ENCODE measurements at regions not wholly inside any gene's neighbourhood (a gene's known extent, or its start where the extent isn't known, plus 50 kb on each side); places are given as distances from the start of the nearest gene placed in this dataset.

- no peak for DNase-seq (ENCODE audit: low spot score)
Measured at GRCh38 chr2:126389446-126389845, 266.5 kb upstream of the GYPC start.

DNA sequence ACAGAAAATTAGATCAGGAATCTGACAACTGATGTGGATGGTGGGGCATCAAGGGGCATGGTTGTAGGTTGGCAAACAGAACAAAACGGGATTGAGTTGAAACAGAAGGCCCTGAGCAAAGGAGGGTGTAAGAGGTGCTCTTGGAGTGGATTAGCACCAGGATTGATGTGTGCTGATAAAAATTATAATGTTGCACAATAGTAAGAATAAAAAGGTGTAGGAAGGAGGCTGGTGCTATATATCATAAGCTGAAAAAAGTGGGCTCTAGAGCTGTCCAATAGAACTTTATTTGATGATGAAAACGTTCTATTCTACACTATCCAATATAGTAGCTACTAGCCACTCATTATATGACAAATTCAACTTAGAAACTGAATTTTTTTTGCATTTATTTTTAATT lies 263.1 kb upstream of the GYPC start:
- no peak for DNase-seq (ENCODE audit: low spot score)

DNA sequence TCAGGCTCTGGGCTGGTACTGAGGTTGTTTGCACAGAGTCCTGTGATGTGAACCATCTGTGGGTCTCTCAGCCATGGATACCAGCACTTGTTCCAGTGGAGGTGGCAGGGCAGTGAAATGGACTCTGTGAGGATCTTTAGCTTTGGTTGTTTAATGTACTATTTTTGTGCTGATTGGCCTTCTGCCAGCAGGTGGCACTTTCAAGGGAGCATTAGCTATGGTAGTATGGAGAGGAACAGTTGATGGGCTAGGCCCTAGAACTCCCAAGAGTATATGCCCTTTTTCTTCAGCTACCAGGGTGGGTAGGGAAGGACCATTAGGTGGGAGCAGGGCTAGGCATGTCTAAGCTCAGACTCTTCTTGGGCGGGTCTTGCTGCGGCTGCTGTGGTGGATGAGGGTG lies 257.0 kb upstream of the GYPC start:
- no peak for DNase-seq (ENCODE audit: low spot score)

GRCh38 chr2:126403039-126403628 lies 252.8 kb upstream of the GYPC start:
- DNase-seq (ENCODE audit: low spot score): no peak

- no peak for DNase-seq (ENCODE audit: low spot score)
Measured at GRCh38 chr2:126406267-126406666, 249.7 kb upstream of the GYPC start.

DNA sequence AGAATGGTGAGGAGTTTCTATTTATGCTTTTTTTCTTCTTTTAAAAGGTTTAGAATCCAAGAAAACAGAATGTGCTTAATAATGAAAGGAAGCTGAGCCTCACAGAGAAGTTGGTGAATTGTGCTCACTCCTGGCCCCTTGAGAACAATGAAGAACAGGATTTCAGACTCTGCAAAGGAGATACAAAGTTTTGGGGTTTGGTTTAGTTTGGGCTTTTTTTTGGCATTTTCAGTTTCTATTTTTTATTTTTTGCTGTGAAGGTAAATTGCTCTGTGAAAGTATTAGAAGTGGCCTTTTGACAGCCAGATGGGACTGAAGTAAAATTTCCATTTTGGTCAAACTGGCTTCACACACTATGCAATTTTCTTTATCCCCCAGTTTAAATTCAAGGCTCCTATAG lies 247.3 kb upstream of the GYPC start:
- no peak for DNase-seq (ENCODE audit: low spot score)

DNA sequence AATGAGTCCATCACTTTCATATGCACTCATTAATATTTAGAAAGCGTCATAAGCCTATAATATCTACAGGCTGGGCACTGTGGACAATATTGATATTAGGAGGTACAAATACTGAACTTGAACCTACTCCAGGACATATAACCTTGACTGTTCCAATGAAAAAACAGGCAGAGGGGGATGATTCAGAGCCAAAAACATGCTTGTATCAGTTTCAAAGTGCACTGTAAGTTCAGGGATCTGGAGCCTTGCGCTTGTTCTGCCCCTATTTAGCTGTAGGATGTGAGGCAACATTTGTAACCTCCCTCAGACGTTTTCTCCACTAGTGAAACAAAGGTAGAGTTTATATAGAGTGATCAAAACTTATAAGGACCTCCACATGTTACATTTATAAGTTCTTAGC lies 246.1 kb upstream of the GYPC start:
- no peak for DNase-seq (ENCODE audit: low spot score)

DNA sequence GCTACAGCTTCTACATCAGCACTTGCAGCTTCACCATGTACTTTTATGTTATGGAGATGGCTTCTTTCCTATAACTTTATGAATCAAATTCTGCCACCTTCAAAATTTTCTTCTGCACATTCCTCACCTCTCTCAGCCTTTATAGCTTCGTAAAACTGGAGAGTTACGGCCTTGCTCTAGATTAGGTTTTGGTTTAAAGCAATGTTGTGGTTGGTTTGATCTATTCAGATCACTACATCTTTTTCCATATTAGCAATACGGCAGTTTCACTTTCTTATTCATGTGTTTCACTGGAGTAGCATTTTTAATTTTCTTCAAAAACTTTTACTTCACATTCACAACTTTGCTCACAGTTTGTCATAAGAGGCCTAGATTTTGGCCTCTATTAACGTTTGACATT lies 242.9 kb upstream of the GYPC start:
- no peak for DNase-seq (ENCODE audit: low spot score)

- no peak for DNase-seq (ENCODE audit: low spot score)
Measured at GRCh38 chr2:126419403-126419802, 236.6 kb upstream of the GYPC start.

- DNase-seq (ENCODE audit: low spot score): no peak
Measured at GRCh38 chr2:126425943-126426342, 230.0 kb upstream of the GYPC start.

DNA sequence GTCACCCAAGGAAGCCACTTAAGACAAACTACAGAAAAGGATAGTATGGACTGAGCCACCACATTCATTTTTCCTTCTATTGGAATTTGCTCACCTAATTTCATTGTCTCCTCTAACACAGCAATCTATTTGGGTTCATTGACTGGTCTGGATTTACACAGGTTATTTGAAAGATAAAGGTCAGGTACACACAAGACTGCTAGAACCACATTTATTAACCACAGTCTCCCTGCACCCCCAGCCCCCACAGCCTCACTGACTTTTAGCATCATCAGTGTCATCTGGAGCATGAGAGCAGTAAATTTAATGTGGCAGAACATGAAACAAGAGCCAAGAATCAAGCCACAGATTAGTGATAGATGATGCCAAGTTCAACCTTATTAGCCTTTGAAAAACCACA lies 226.9 kb upstream of the GYPC start:
- no peak for DNase-seq (ENCODE audit: low spot score)

DNA sequence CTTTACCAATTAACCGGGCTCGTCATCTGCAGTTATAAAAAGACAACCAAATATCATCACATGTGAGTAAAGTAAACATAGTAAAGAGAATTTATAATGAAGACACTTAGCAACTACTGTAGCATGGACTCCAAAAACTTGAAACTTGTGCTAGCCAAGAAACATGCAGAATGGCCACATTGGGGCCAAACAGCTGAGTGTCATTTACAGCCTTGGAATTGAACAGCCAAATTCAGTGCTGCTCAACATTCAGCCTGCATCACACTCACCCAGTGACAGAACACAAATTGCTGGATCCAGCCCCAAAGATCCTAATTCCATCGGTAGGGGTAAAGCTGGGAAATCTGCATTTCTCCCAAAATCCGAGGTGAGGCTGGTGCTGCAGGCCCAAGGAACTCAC lies 224.8 kb upstream of the GYPC start:
- no peak for DNase-seq (ENCODE audit: low spot score)

DNA sequence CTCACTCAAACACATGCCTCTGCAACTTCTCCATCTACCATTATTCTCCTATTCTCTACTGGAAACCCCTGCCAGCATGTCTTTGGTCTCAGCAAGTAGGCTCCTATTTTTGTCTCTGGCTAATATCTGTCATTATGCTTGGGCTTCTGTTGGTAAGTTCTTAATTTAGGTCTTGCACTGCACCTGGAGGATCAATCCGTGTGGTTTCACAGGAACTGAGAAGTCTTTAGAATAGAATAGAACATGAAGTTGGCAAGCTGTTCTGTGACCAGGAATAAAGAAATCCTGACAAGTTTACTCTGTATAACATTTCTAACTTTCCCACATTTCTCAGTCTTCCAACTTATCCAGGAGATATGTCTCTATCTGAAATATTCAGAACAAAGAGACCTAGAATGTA lies 219.5 kb upstream of the GYPC start:
- no peak for DNase-seq (ENCODE audit: low spot score)

GRCh38 chr2:126437016-126437415 lies 218.9 kb upstream of the GYPC start:
- no peak for DNase-seq (ENCODE audit: low spot score)

- DNase-seq (ENCODE audit: low spot score): no peak
Measured at GRCh38 chr2:126444512-126444911, 211.4 kb upstream of the GYPC start.

DNA sequence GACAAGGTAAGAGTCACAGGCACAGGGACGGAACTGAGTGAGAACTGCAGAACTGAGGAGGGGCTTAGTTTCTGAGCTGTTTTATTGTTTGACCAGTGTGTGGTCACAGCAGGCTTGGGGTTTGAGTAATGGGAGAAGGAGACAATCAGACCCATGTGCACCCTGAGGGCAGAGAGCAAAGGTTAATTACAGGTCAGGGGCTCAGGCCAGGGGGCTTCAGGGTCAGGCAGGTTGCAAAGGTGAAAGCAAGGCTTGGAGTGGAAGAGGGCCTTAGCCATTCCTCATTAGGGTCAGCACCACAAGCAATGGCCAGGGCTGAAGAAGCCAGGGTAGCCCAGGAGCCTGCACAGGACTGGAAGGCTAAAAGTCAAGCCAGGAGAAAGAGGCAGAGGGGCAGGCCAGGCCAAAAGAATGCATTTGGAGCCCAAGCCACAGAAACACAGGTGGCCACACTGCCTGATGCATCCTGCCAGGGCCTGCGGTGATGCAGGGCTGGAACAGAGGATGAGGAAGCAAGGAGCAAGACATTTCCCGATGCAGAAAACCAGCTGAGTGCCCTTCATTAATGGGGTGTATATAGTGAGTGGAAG lies 209.8 kb upstream of the GYPC start:
- DNase-seq (ENCODE audit: low spot score): no peak

GRCh38 chr2:126448611-126449010 lies 207.3 kb upstream of the GYPC start:
- no peak for DNase-seq (ENCODE audit: low spot score)

GRCh38 chr2:126449677-126450076 lies 206.3 kb upstream of the GYPC start:
- DNase-seq (ENCODE audit: low spot score): no peak

DNA sequence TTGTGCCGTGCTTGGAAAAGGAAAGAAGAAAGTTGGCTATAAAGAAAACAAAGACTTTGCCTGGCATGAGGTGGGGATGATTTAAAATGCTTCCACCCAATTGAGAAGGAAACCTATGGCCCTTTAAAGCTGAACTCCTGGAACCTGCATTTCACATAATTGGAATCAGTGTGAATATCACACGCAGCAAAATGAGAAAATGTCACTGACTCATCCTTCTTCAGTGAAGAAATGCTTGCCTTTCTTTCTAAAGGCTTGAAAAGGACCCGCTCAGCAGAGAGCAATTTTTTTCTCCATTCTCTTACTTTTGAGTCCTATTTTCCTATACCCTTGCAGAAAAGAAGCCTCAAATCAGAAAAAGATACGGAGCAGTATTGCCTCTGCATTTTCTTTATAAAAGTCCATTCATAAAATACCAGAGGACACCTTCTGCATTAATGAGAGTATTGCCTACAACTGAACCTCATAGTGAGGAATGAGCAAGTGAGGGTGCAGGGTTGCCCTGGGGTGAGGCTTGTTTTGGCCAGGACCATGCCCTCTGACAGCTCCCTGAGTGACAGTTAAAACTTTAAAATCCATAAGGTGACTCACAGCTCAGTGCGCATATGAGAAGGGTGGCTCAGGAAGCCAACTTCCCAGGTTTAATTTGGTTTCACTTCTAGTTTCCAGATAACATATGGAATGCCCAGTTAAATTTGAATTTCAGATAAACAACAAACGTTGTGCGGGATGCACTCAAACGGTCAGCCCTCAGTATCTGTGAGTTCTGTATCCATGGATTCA lies 191.9 kb upstream of the GYPC start:
- no peak for DNase-seq (ENCODE audit: low spot score)

DNA sequence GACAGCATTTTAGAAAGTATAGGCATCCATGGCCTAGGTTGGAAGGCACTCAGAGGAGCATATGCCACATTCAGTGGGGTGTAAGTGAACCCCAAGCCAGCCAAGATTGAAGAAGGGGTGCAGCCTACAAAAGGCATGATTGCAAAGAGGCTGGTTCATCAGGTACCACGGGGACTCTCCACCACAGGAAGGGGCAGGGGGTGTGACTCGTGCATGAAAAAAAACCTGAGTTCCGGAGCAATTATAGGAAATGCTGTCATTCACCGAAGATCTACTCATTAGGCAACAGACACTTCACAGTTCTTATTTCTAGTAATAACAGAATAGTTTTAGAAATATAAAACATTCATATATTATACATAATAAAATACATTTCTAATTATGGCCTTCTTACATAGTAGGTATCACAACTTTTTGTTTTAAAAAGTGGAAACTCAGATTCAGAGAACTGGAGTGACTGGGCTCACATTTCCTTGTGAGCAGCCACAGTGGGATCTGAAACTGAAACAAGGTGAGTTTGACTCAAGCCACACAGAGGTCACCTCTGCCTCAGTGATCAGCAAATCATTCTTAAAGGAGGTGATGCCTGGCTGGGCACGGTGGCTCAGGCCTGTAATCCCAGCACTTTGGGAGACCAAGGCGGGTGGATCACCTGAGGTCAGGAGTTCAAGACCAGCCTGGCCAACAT lies 188.4 kb upstream of the GYPC start:
- DNase-seq (ENCODE audit: low spot score): no peak

DNA sequence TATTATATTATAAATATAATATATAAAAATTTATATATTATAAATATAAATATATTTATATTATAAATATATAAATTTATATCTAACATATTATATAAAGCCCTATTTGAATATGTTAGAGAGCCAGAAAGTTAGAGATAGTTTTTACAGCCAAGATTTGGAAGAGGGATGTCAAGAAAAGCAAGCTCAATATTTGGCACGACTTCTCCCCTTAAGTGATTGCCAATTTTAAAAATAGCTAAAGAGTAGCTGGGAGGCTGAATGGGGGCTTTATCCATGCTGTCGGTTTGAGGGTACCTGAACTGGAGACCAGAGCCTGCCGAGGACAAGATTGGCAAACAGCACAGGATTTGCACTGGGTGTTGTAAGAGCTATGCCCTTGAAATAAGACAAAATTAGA lies 180.9 kb upstream of the GYPC start:
- DNase-seq (ENCODE audit: low spot score): no peak

- no peak for DNase-seq (ENCODE audit: low spot score)
Measured at GRCh38 chr2:126476691-126477090, 179.3 kb upstream of the GYPC start.

- no peak for DNase-seq (ENCODE audit: low spot score)
Measured at GRCh38 chr2:126480033-126480432, 175.9 kb upstream of the GYPC start.

All from H4 (cell line).